ENCODE measurements at regions not wholly inside any gene's neighbourhood (a gene's known extent, or its start where the extent isn't known, plus 50 kb on each side); places are given as distances from the start of the nearest gene placed in this dataset.
"Not testable (repeated sequence)": the region's sequence is repeated elsewhere in the genome, so short reads cannot be mapped to it uniquely, and the experiment has no call there.

DNA sequence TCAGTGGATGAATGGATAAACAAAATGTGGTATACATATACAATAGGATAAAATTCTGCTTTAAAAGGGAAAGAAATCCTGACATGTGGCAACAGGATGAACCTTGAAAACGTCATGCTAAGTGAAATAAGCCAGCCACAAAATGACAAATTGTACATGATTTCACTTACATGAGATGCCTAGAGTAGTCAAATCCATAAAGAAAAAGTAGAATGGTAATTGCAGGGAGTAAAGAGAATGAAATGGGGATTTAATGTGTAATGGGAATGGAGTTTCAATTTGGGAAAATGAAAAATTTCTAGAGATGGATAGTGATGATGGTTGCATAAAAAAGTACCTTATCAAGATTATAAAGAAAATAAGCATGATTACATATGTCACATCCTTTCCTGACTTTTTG, 1489.2 kb upstream of the C9orf72 start:
- ATAC-seq (ENCODE audit: low FRiP score), result no peak
- DNase-seq (ENCODE audit: low spot score), result no peak
- TF ChIP-seq, protein P1, sequence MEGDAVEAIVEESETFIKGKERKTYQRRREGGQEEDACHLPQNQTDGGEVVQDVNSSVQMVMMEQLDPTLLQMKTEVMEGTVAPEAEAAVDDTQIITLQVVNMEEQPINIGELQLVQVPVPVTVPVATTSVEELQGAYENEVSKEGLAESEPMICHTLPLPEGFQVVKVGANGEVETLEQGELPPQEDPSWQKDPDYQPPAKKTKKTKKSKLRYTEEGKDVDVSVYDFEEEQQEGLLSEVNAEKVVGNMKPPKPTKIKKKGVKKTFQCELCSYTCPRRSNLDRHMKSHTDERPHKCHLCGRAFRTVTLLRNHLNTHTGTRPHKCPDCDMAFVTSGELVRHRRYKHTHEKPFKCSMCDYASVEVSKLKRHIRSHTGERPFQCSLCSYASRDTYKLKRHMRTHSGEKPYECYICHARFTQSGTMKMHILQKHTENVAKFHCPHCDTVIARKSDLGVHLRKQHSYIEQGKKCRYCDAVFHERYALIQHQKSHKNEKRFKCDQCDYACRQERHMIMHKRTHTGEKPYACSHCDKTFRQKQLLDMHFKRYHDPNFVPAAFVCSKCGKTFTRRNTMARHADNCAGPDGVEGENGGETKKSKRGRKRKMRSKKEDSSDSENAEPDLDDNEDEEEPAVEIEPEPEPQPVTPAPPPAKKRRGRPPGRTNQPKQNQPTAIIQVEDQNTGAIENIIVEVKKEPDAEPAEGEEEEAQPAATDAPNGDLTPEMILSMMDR (IDR thresholded peaks at IDR 0.05), result no peak

DNA sequence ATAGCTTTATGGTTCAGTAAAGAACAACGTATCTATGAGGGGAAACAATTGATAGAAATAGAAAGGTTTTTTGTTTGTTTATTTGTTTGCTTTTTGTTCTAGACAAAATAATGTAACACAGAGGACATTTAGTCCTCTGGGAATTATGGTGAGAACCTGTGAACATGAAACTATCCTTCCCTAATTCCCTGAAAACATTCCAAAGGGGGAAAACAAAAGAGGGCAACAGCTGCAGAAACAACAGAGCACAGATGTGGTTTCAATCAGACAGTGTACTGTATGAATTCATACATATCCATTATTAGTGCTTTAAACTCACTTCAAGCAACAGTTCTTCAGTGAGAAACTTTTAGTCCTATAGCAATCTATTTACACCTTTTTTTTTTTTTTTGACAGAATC, 1489.8 kb upstream of the C9orf72 start:
- DNase-seq (ENCODE audit: low spot score), result no peak
- TF ChIP-seq, protein P1 (IDR thresholded peaks at IDR 0.05), result no peak
- ATAC-seq (ENCODE audit: low FRiP score), result no peak

DNA sequence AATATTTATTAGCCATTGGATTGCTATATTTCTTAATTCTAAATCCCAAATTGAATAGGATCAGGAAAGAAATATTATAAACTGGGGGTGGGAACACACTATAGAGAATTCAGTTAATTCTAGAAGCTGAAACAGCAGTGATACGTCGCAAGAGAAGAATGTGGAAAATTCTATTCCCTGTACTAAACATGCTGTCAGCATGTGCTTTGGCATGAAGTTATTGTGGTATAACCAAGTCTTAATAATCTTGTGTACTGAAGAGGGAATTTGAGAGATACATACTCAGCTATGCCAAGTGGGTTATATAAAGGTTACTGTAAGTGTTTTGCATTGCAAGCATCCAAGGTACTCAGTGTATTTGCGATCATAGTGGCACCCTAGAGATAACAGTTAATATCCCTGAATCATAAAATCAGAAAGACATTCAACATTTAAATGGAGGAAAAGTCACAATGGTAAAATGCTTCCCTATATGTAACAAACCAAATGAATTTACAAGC, 1492.9 kb upstream of the C9orf72 start:
- ATAC-seq (ENCODE audit: low FRiP score) (no peak), DNase-seq (ENCODE audit: low spot score) (no peak)
- TF ChIP-seq, protein P1 (IDR thresholded peaks at IDR 0.05), result no peak

DNA sequence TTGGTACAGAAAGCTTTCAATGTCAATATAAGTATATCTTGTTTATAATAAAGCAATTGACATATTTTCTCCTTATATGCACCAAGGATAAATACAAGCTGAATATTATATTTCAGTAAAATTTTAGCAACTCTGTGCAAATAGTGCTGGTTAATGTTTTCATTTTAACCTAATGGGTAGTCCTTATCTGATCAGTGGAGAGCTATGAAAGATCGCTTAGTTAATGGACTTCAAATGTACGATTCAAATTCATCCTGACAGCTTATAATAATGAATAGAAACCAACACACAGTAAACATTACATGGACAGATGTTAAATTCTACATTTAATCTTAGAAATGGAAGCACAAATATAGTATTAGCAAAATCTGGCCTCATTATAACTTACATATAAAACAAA, 1495.2 kb upstream of the C9orf72 start:
- TF ChIP-seq, protein P1 (IDR thresholded peaks at IDR 0.05), result no peak
- ATAC-seq (ENCODE audit: low FRiP score) (no peak), DNase-seq (ENCODE audit: low spot score) (no peak)

DNA sequence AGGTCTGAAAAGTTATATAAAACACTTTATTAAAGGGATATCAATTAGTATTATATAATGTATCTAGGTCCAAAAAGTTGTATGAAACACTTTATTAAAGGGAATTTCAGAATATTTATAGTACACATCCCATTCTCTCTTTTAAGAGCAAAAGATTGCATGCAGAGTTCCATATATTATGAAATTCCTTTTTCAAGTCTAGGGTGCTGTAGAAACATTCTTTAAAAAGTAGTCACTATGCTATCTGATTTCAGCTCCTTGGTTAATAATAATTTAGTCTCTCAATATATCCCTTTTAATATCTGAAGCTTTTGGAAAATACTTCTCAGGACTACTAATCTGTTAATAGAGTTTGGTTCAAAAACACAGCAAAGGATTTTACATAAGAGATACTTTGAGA, 1496.1 kb upstream of the C9orf72 start:
- TF ChIP-seq, protein P1 (IDR thresholded peaks at IDR 0.05), result no peak
- DNase-seq (ENCODE audit: low spot score), result no peak
- ATAC-seq (ENCODE audit: low FRiP score), result no peak

DNA sequence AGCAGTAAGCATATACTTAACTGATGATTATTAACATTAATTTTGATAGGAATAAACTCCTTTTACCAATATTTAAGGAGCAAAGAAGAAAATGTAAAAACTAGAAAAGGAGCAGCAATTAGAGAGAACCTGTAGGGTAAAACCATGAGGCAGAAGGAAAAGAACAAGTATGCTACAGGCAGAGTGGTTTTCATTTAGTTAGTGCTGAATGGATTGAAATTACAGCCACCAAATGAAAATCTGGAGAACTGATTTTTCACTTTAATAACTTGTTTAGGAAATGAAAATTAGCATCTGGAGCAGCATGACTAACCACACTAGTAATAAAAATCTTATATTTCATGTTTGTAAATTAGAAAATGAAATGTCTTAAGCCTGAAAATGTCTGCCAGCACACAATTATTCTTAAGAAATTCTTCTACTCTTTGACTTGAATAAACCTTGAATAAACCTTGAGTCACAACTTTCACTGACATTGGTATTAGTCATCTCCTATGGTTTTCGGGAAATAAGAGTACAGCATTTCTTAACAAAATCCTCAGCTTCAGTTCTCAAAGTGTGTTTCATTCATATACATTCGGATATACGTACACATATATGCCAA, 1504.9 kb upstream of the C9orf72 start:
- DNase-seq (ENCODE audit: low spot score) (no peak), ATAC-seq (ENCODE audit: low FRiP score) (no peak)
- TF ChIP-seq, protein P1 (IDR thresholded peaks at IDR 0.05), result no peak

DNA sequence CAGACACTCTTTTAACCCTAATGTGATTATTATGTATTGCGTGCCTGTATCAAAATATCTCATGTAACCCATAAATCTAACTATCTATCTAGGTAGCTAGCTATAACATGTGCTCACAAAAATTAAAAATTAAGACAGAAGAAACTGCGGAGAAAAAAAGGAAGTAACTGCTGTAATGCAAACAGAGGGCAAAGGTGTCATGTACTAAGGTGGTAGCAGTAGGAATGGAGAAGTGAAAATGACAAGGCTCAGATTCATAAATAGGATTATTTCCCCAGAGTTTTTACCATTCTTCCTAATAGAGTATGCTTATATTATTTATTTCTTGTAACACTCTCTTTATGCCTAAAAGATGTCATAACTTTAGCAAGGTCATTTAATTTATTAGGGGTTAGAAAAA, 1527.5 kb upstream of the C9orf72 start:
- DNase-seq (ENCODE audit: low spot score) (no peak), ATAC-seq (ENCODE audit: low FRiP score) (no peak)
- TF ChIP-seq, protein P1 (IDR thresholded peaks at IDR 0.05), result no peak

DNA sequence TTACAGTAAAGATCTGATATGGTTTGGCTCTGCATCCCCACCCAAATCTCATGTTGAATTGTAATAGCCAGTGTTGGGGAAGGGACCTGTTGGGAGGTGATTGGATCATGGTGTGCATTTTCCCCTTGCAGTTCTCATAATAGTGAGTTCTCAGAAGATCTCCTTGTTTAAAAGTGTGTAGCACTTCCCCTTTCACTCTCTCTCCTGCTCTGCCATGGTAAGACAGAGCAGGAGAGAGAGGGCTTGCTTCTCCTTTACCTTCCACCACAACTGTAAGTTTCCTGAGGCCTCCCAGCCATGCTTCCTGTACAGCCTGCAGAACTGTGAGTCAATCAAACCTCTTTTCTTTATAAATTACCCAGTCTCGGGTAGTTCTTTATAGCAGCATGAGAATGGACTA, 1530.9 kb upstream of the C9orf72 start:
- DNase-seq (ENCODE audit: low spot score); ATAC-seq (ENCODE audit: low FRiP score): not testable (repeated sequence)
